ENCODE measurements at regions not wholly inside any gene's neighbourhood (a gene's known extent, or its start where the extent isn't known, plus 50 kb on each side); places are given as distances from the start of the nearest gene placed in this dataset.

DNA sequence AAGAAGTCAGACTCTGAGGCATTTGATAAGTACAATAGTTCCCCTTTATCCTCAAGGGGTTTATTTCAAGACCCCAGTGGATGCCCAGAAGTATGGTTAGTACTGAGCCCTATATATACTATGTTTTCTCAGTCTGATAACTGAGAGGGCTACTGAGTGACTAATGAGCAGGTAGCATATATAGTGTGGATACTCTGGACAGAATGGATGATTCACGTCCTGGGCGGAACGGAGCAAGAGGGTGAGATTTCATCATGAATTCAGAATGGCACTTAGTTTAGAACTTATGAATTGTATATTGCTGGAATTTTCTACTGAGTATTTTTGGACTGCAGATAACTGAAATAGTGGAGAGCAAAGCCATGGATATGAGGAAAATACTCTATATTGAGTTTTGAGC is 457.6 kb downstream of the PLK2 start:
- no peaks in the 10 kb centered on the region for H3K27me3 ChIP-seq (replicated peaks in 1 of 7)
- no peak for TF ChIP-seq POLR2AphosphoS5 (IDR thresholded peaks at IDR 0.05)
- no peak for TF ChIP-seq POLR2A (IDR thresholded peaks at IDR 0.05)
- no peak for TF ChIP-seq CTCF (IDR thresholded peaks at IDR 0.05 in 8 of 11, conservative IDR thresholded peaks at IDR 0.05 in 3 of 11)
- DNase-seq, result no peak
- H3K4me1 ChIP-seq, result no peaks in the 10 kb centered on the region
- no peak overlapping the region for H3K27ac ChIP-seq
- intact Hi-C loops (cut with DNase I; ENCODE audit: low total_unique reads), result no loop called here
- 93 to 98% (median 98%) methylated on average over 3 of the region's 3 CpGs for WGBS, 5 donors
- no peak overlapping the region for H3K4me3 ChIP-seq
- no peaks in the 10 kb centered on the region for H3K9me3 ChIP-seq
- no peaks in the 10 kb centered on the region for H3K36me3 ChIP-seq

- intact Hi-C loops (cut with DNase I; ENCODE audit: low total_unique reads), result no loop called here
- Histone ChIP-seq H3K4me1 (no peaks in the 10 kb centered on the region), H3K4me3 (no peak overlapping the region), H3K9me3 (peaks cover 0 to 5% (median 0%) of the 10 kb centered on the region in 8 donors), H3K36me3 (no peaks in the 10 kb centered on the region), H3K27ac (no peak overlapping the region), H3K27me3 (replicated peaks in 1 of 7) (no peaks in the 10 kb centered on the region)
- DNase-seq, result no peak
- 94 to 100% (median 95%) methylated on average over 1 of the region's 1 CpG for WGBS, 5 donors
- no peak for TF ChIP-seq POLR2AphosphoS5 (IDR thresholded peaks at IDR 0.05)
- no peak for TF ChIP-seq CTCF (IDR thresholded peaks at IDR 0.05 in 8 of 11, conservative IDR thresholded peaks at IDR 0.05 in 3 of 11)
- no peak for TF ChIP-seq POLR2A (IDR thresholded peaks at IDR 0.05)
These were observed 466.0 kb downstream of the PLK2 start for GRCh38 chr5:57993866-57994265.

GRCh38 chr5:57989378-57989777 is 470.5 kb downstream of the PLK2 start:
- Histone ChIP-seq H3K4me3 (no peak overlapping the region), H3K27ac (no peak overlapping the region), H3K4me1 (no peaks in the 10 kb centered on the region), H3K9me3 (peaks cover 0 to 5% (median 0%) of the 10 kb centered on the region in 8 donors), H3K27me3 (replicated peaks in 1 of 7) (no peaks in the 10 kb centered on the region), H3K36me3 (no peaks in the 10 kb centered on the region)
- intact Hi-C loops (cut with DNase I; ENCODE audit: low total_unique reads), result no loop called here
- 74 to 91% (median 86%) methylated on average over 3 of the region's 3 CpGs for WGBS, 5 donors
- TF ChIP-seq POLR2A (IDR thresholded peaks at IDR 0.05), result no peak
- TF ChIP-seq POLR2AphosphoS5 (IDR thresholded peaks at IDR 0.05), result no peak
- TF ChIP-seq CTCF (IDR thresholded peaks at IDR 0.05 in 8 of 11, conservative IDR thresholded peaks at IDR 0.05 in 3 of 11), result no peak
- no peak for DNase-seq

- H3K27me3 ChIP-seq (replicated peaks in 1 of 7), result no peaks in the 10 kb centered on the region
- 74 to 90% (median 79%) methylated on average over 1 of the region's 1 CpG for WGBS, 5 donors
- H3K36me3 ChIP-seq, result no peaks in the 10 kb centered on the region
- intact Hi-C loops (cut with DNase I; ENCODE audit: low total_unique reads), result no loop called here
- H3K4me3 ChIP-seq, result no peak overlapping the region
- peaks cover 0 to 5% (median 0%) of the 10 kb centered on the region in 8 donors for H3K9me3 ChIP-seq
- DNase-seq, result no peak
- H3K27ac ChIP-seq, result no peak overlapping the region
- TF ChIP-seq POLR2A (IDR thresholded peaks at IDR 0.05) (no peak), CTCF (IDR thresholded peaks at IDR 0.05 in 8 of 11, conservative IDR thresholded peaks at IDR 0.05 in 3 of 11) (no peak), POLR2AphosphoS5 (IDR thresholded peaks at IDR 0.05) (no peak)
- no peaks in the 10 kb centered on the region for H3K4me1 ChIP-seq
These were observed 471.1 kb downstream of the PLK2 start for GRCh38 chr5:57988813-57989212.

All from spleen (tissue), 11 donors.